HG02870 (cell line): ENCODE measurements at regions not wholly inside any gene's neighbourhood (a gene's known extent, or its start where the extent isn't known, plus 50 kb on each side); places are given as distances from the start of the nearest gene placed in this dataset.

Experiments used
- ATAC-seq: cut with Tn5 transposase; IDR thresholded peaks from one replicate; pipeline ENCODE4 v1.9.1; 2021; ENCODE audit warnings: mild to moderate bottlenecking, moderate library complexity; ENCODE audit not compliant: unreplicated experiment

- no peak for ATAC-seq
Observed at GRCh38 chr5:173796721-173797495, 91.2 kb upstream of the CPEB4 start.

GRCh38 chr5:173798127-173798810 is 89.9 kb upstream of the CPEB4 start:
- ATAC-seq = no peak

- ATAC-seq = no peak
Observed at GRCh38 chr5:173800340-173800739, 87.8 kb upstream of the CPEB4 start.

GRCh38 chr5:173801006-173801405 is 87.1 kb upstream of the CPEB4 start:
- ATAC-seq = no peak

- ATAC-seq = no peak
Observed at GRCh38 chr5:173802670-173803165, 85.4 kb upstream of the CPEB4 start.

GRCh38 chr5:173804579-173804978 is 83.6 kb upstream of the CPEB4 start:
- ATAC-seq = no peak

GRCh38 chr5:173806270-173807035 is 81.7 kb upstream of the CPEB4 start:
- ATAC-seq = no peak

- ATAC-seq = no peak
Observed at GRCh38 chr5:173807181-173807655, 80.9 kb upstream of the CPEB4 start.

GRCh38 chr5:173808079-173808808 is 79.9 kb upstream of the CPEB4 start:
- no peak for ATAC-seq

GRCh38 chr5:173809014-173809413 is 79.1 kb upstream of the CPEB4 start:
- no peak for ATAC-seq

- no peak for ATAC-seq
Observed at GRCh38 chr5:173812811-173813550, 75.2 kb upstream of the CPEB4 start.

- ATAC-seq = no peak
Observed at GRCh38 chr5:173814053-173814452, 74.1 kb upstream of the CPEB4 start.

- no peak for ATAC-seq
Observed at GRCh38 chr5:173815571-173815970, 72.6 kb upstream of the CPEB4 start.

- no peak for ATAC-seq
Observed at GRCh38 chr5:173816728-173817127, 71.4 kb upstream of the CPEB4 start.

GRCh38 chr5:173817561-173817960 is 70.6 kb upstream of the CPEB4 start:
- ATAC-seq = no peak

GRCh38 chr5:173819521-173819920 is 68.6 kb upstream of the CPEB4 start:
- ATAC-seq = no peak

GRCh38 chr5:173823274-173823644 is 64.9 kb upstream of the CPEB4 start:
- no peak for ATAC-seq

GRCh38 chr5:173823721-173824567 is 64.2 kb upstream of the CPEB4 start:
- no peak for ATAC-seq

GRCh38 chr5:173825215-173825865 is 62.8 kb upstream of the CPEB4 start:
- no peak for ATAC-seq
